HL-60 (cell line): ENCODE measurements at regions not wholly inside any gene's neighbourhood (a gene's known extent, or its start where the extent isn't known, plus 50 kb on each side); places are given as distances from the start of the nearest gene placed in this dataset.

Experiments used
- DNase-seq, 2 experiments: peaks; one replicate each; pipeline ENCODE4 v3.0.0-alpha.2; 2010 to 2020; ENCODE audit warnings: low read depth in 1 of 2, low spot score in 1 of 2
- H3K27ac ChIP-seq: fragments of 250-450 bp; sonication (Bioruptor Pico); replicated peaks from 2 replicates; pipeline ENCODE4 v1.5.1; 2020; ENCODE audit warnings: mild to moderate bottlenecking, moderate library complexity
- H3K27me3 ChIP-seq: fragments of 250-450 bp; sonication (Bioruptor Pico); 2 replicates; pipeline ENCODE4 v1.5.1; 2021; ENCODE audit warnings: mild to moderate bottlenecking, moderate library complexity; ENCODE audit not compliant: insufficient read depth, poor library complexity, severe bottlenecking
- H3K4me3 ChIP-seq: replicated peaks from 2 replicates; pipeline ENCODE4 v1.5.1; 2011; ENCODE audit warnings: mild to moderate bottlenecking, control low read depth, low read length; ENCODE audit not compliant: insufficient read depth
- GABPA ChIP-seq: IDR thresholded peaks from 2 replicates; pipeline ENCODE4 v1.6.1; 2012; ENCODE audit warnings: low read depth
- POLR2AphosphoS5 ChIP-seq: IDR thresholded peaks from 2 replicates; pipeline ENCODE4 v1.6.1; 2012; ENCODE audit warnings: low read depth
- SPI1 ChIP-seq: IDR thresholded peaks from 2 replicates; pipeline ENCODE4 v1.6.1; 2012; ENCODE audit warnings: low read depth, mild to moderate bottlenecking, borderline replicate concordance
- TF ChIP-seq, protein P1 (sequence below): IDR thresholded peaks from 2 replicates; pipeline ENCODE4 v1.6.1; 2012; ENCODE audit warnings: low read depth; ENCODE audit not compliant: insufficient replicate concordance
- TF ChIP-seq, protein P2 (sequence below): IDR thresholded peaks from one replicate; pipeline ENCODE4 v1.5.1; 2011; ENCODE audit warnings: low read length, control low read depth, inconsistent platforms; ENCODE audit not compliant: insufficient read depth

DNA sequence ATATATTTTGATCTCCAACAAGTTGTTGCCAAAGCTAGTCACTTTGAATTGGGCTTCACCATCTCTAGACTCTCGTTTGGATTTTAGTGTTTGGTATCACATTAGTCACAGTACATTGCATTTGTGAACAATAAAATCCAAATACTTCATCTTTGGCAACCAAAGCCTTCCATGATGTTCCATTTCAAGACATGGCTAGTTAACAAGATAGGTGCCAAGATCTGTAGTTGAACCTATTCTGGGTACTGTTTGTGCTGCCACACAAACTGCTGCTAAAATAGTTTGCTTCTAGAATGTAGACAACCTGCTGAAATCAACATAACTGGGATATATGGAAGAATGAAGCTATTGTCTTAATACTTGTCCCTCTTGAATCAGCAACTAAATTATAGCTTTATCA is 207.5 kb downstream of the LRRC70 start:
- no peak for DNase-seq
- Histone ChIP-seq H3K27ac (no peak overlapping the region), H3K4me3 (no peak overlapping the region), H3K27me3 (no peaks in the 10 kb centered on the region)
- TF ChIP-seq, protein P1, sequence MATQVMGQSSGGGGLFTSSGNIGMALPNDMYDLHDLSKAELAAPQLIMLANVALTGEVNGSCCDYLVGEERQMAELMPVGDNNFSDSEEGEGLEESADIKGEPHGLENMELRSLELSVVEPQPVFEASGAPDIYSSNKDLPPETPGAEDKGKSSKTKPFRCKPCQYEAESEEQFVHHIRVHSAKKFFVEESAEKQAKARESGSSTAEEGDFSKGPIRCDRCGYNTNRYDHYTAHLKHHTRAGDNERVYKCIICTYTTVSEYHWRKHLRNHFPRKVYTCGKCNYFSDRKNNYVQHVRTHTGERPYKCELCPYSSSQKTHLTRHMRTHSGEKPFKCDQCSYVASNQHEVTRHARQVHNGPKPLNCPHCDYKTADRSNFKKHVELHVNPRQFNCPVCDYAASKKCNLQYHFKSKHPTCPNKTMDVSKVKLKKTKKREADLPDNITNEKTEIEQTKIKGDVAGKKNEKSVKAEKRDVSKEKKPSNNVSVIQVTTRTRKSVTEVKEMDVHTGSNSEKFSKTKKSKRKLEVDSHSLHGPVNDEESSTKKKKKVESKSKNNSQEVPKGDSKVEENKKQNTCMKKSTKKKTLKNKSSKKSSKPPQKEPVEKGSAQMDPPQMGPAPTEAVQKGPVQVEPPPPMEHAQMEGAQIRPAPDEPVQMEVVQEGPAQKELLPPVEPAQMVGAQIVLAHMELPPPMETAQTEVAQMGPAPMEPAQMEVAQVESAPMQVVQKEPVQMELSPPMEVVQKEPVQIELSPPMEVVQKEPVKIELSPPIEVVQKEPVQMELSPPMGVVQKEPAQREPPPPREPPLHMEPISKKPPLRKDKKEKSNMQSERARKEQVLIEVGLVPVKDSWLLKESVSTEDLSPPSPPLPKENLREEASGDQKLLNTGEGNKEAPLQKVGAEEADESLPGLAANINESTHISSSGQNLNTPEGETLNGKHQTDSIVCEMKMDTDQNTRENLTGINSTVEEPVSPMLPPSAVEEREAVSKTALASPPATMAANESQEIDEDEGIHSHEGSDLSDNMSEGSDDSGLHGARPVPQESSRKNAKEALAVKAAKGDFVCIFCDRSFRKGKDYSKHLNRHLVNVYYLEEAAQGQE: no peak
- TF ChIP-seq SPI1 (no peak), GABPA (no peak), POLR2AphosphoS5 (no peak)
- TF ChIP-seq, protein P2, sequence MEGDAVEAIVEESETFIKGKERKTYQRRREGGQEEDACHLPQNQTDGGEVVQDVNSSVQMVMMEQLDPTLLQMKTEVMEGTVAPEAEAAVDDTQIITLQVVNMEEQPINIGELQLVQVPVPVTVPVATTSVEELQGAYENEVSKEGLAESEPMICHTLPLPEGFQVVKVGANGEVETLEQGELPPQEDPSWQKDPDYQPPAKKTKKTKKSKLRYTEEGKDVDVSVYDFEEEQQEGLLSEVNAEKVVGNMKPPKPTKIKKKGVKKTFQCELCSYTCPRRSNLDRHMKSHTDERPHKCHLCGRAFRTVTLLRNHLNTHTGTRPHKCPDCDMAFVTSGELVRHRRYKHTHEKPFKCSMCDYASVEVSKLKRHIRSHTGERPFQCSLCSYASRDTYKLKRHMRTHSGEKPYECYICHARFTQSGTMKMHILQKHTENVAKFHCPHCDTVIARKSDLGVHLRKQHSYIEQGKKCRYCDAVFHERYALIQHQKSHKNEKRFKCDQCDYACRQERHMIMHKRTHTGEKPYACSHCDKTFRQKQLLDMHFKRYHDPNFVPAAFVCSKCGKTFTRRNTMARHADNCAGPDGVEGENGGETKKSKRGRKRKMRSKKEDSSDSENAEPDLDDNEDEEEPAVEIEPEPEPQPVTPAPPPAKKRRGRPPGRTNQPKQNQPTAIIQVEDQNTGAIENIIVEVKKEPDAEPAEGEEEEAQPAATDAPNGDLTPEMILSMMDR: no peak

DNA sequence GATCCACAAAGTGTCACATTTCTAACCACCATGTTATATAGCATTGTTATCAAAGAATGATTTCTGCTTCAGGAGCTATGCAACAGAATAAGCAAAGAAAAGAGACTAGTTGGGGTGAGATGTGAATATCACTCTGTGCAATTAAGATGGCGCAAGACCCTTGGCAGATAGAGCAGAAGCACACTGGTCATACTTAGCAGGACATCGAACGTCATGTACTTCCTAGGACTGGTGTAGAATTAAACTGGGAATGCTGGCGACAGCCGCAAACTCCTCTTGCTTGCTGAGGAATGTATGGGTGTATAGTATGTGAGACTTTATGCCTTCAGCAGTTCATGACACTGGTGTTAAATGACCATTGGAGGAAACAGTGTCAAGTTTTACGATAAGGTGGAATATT is 207.0 kb downstream of the LRRC70 start:
- no peak for DNase-seq
- no peaks in the 10 kb centered on the region for H3K27me3 ChIP-seq

DNA sequence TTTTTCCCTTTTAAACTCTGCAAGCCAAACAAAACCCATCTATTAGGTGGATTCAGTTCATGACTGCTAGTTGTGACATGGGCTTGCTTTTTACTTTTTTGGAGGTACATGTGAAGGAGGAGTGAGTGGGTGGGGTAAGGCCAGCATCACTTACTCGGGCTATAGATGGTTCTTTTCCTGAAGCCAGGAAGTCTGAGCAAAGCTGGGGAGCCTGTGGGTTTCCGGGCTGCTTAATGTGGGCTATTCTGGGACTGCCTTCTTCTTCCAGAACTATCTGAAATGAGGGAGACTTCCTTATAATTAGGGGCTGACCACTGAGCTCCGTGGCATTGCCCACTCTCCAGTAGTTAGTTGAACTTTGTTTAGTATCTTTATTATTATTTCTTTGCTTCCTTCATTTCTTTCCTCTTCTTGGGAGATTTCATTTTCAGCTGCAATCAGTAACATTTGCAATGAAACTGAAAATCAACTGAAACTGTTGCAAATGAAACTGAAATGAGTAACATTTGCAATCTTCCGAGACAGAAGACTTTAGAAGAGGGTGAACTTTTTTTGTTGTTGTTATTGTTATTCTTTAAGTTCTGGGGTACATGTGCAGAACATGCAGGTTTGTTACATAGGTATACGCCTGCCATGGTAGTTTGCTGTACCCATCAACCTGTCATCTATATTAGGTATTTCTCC is 204.9 kb downstream of the LRRC70 start:
- Histone ChIP-seq H3K27me3 (no peaks in the 10 kb centered on the region), H3K4me3 (no peak overlapping the region), H3K27ac (no peak overlapping the region)
- TF ChIP-seq, protein P1: no peak
- TF ChIP-seq POLR2AphosphoS5: no peak
- TF ChIP-seq, protein P2: no peak
- TF ChIP-seq GABPA: no peak
- TF ChIP-seq SPI1: no peak
- no peak for DNase-seq

More for the DNA sequence above, 207.0 kb downstream of the LRRC70 start:
- no peak overlapping the region for H3K4me3 ChIP-seq
- H3K27ac ChIP-seq: no peak overlapping the region
- TF ChIP-seq, protein P2: no peak
- no peak for TF ChIP-seq SPI1
- TF ChIP-seq, protein P1: no peak
- no peak for TF ChIP-seq POLR2AphosphoS5
- no peak for TF ChIP-seq GABPA
